ENCODE measurements at regions not wholly inside any gene's neighbourhood (a gene's known extent, or its start where the extent isn't known, plus 50 kb on each side); places are given as distances from the start of the nearest gene placed in this dataset.
"Not testable (repeated sequence)": the region's sequence is repeated elsewhere in the genome, so short reads cannot be mapped to it uniquely, and the experiment has no call there.

GRCh38 chr4:159594576-159594975 is 491.7 kb downstream of the RAPGEF2 start:
- no peak overlapping the region for H3K4me3 ChIP-seq
- no peaks in the 10 kb centered on the region for H3K9me3 ChIP-seq
- H3K4me1 ChIP-seq, result no peaks in the 10 kb centered on the region
- TF ChIP-seq CTCF (IDR thresholded peaks at IDR 0.05) (no peak), POLR2AphosphoS5 (IDR thresholded peaks at IDR 0.05) (no peak), POLR2A (IDR thresholded peaks at IDR 0.05) (no peak), EP300 (IDR thresholded peaks at IDR 0.05) (no peak)
- no peak overlapping the region for H3K27ac ChIP-seq
- peaks cover 3% of the 10 kb centered on the region for H3K27me3 ChIP-seq
- 40 to 58% methylated on average over 2 of the region's 2 CpGs for WGBS, 2 donors (ENCODE audit: low coverage in 1 of 2)
- H3K36me3 ChIP-seq, result no peaks in the 10 kb centered on the region
- ATAC-seq, result no peak

DNA sequence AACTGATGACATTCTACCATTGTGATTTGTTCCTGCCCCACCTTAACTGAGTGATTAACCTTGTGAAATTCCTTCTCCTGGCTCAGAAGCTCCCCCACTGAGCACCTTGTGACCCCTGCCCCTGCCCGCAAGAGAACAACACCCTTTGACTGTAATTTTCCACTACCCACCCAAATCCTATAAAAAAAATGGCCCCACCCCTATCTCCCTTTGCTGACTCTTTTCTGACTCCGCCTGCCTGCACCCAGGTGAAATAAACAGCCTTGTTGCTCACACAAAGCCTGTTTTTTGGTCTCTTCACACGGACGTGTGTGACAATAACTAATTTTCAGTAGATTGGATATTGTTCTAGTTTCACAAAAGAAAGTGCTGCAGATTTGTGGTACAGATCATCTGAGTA is 492.2 kb downstream of the RAPGEF2 start:
- not testable (repeated sequence) for H3K27ac ChIP-seq, H3K4me3 ChIP-seq, H3K9me3 ChIP-seq, H3K36me3 ChIP-seq, H3K27me3 ChIP-seq, ATAC-seq, H3K4me1 ChIP-seq
- WGBS, 2 donors (ENCODE audit: low coverage in 1 of 2), result 62 to 74% methylated on average over 3 to 4 of the region's 4 CpGs

GRCh38 chr4:159598602-159599001 is 495.7 kb downstream of the RAPGEF2 start:
- Histone ChIP-seq H3K4me1 (no peaks in the 10 kb centered on the region), H3K9me3 (no peaks in the 10 kb centered on the region), H3K27ac (no peak overlapping the region), H3K4me3 (no peak overlapping the region), H3K36me3 (no peaks in the 10 kb centered on the region), H3K27me3 (peaks cover 3% of the 10 kb centered on the region)
- 75 to 81% methylated on average over 2 of the region's 2 CpGs for WGBS, 2 donors (ENCODE audit: low coverage in 1 of 2)
- no peak for TF ChIP-seq EP300 (IDR thresholded peaks at IDR 0.05)
- no peak for TF ChIP-seq POLR2A (IDR thresholded peaks at IDR 0.05)
- TF ChIP-seq CTCF (IDR thresholded peaks at IDR 0.05), result no peak
- no peak for TF ChIP-seq POLR2AphosphoS5 (IDR thresholded peaks at IDR 0.05)
- no peak for ATAC-seq

- no peak for TF ChIP-seq POLR2AphosphoS5 (IDR thresholded peaks at IDR 0.05)
- TF ChIP-seq EP300 (IDR thresholded peaks at IDR 0.05), result no peak
- no peak for TF ChIP-seq POLR2A (IDR thresholded peaks at IDR 0.05)
- TF ChIP-seq CTCF (IDR thresholded peaks at IDR 0.05), result no peak
These were observed 497.2 kb downstream of the RAPGEF2 start for GRCh38 chr4:159600061-159600460.

GRCh38 chr4:159604781-159605180 is 501.9 kb downstream of the RAPGEF2 start:
- ATAC-seq, result no peak
- H3K27me3 ChIP-seq, result no peaks in the 10 kb centered on the region
- no peak overlapping the region for H3K4me3 ChIP-seq
- no peak overlapping the region for H3K27ac ChIP-seq
- no peaks in the 10 kb centered on the region for H3K4me1 ChIP-seq
- no peaks in the 10 kb centered on the region for H3K9me3 ChIP-seq
- TF ChIP-seq EP300 (IDR thresholded peaks at IDR 0.05), result no peak
- TF ChIP-seq POLR2A (IDR thresholded peaks at IDR 0.05), result no peak
- TF ChIP-seq CTCF (IDR thresholded peaks at IDR 0.05), result no peak
- no peak for TF ChIP-seq POLR2AphosphoS5 (IDR thresholded peaks at IDR 0.05)
- WGBS, 2 donors (ENCODE audit: low coverage in 1 of 2), result 35 to 39% methylated on average over 2 to 3 of the region's 3 CpGs
- no peaks in the 10 kb centered on the region for H3K36me3 ChIP-seq

More at GRCh38 chr4:159600061-159600460, 497.2 kb downstream of the RAPGEF2 start:
- Histone ChIP-seq H3K27me3 (peaks cover 3% of the 10 kb centered on the region), H3K36me3 (no peaks in the 10 kb centered on the region), H3K9me3 (no peaks in the 10 kb centered on the region), H3K27ac (no peak overlapping the region), H3K4me1 (no peaks in the 10 kb centered on the region), H3K4me3 (no peak overlapping the region)
- no peak for ATAC-seq
- WGBS, 2 donors (ENCODE audit: low coverage in 1 of 2), result 71 to 79% methylated on average over 2 of the region's 2 CpGs

DNA sequence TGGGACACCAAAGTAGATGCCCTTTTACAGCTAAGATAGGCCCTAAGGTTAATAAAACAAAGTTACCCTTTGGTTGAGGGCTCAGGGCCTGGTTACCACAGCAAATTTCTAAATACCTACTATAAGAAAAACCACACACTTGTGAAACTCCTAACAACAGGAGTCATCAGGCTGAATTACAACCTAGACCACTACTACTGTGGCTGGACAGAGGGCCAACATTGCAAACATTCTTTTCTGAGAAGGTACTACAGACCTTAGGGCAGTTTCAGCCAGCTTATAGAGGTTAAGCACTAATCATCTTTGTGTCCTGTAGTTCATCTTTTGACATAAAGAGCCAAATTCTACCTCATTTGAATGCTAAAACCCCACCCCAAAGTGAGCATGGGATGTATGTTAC is 504.0 kb downstream of the RAPGEF2 start:
- no peak for ATAC-seq
- Histone ChIP-seq H3K9me3 (no peaks in the 10 kb centered on the region), H3K27me3 (no peaks in the 10 kb centered on the region), H3K27ac (no peak overlapping the region), H3K36me3 (no peaks in the 10 kb centered on the region), H3K4me3 (no peak overlapping the region), H3K4me1 (no peaks in the 10 kb centered on the region)
- no peak for TF ChIP-seq EP300 (IDR thresholded peaks at IDR 0.05)
- TF ChIP-seq CTCF (IDR thresholded peaks at IDR 0.05), result no peak
- TF ChIP-seq POLR2AphosphoS5 (IDR thresholded peaks at IDR 0.05), result no peak
- TF ChIP-seq POLR2A (IDR thresholded peaks at IDR 0.05), result no peak

All from gastroesophageal sphincter (tissue), 4 donors.